Epidermal melanocyte (primary cell): ENCODE measurements at regions not wholly inside any gene's neighbourhood (a gene's known extent, or its start where the extent isn't known, plus 50 kb on each side); places are given as distances from the start of the nearest gene placed in this dataset.

Experiments
- DNase-seq: peaks from one replicate; pipeline ENCODE4 v3.0.0; 2011; ENCODE audit warnings: low spot score; ENCODE audit not compliant: insufficient read length

- no peak for DNase-seq
Observed at GRCh38 chr11:110984693-110985092, 260.8 kb upstream of the POU2AF2 start.

GRCh38 chr11:110984147-110984546 is 261.4 kb upstream of the POU2AF2 start:
- no peak for DNase-seq

- no peak for DNase-seq
Observed at GRCh38 chr11:110982214-110982613, 263.3 kb upstream of the POU2AF2 start.

- DNase-seq, result no peak
Observed at GRCh38 chr11:110979696-110980095, 265.8 kb upstream of the POU2AF2 start.

GRCh38 chr11:110977661-110978060 is 265.4 kb upstream of the ARHGAP20 start:
- no peak for DNase-seq

GRCh38 chr11:110974731-110975130 is 262.5 kb upstream of the ARHGAP20 start:
- no peak for DNase-seq

- DNase-seq, result no peak
Observed at GRCh38 chr11:110973401-110973980, 261.3 kb upstream of the ARHGAP20 start.

- DNase-seq, result no peak
Observed at GRCh38 chr11:110972640-110973039, 260.4 kb upstream of the ARHGAP20 start.

- no peak for DNase-seq
Observed at GRCh38 chr11:110972106-110972505, 259.9 kb upstream of the ARHGAP20 start.

- no peak for DNase-seq
Observed at GRCh38 chr11:110971140-110971539, 258.9 kb upstream of the ARHGAP20 start.

GRCh38 chr11:110968348-110969062 is 256.3 kb upstream of the ARHGAP20 start:
- no peak for DNase-seq

GRCh38 chr11:110966131-110966530 is 253.9 kb upstream of the ARHGAP20 start:
- no peak for DNase-seq

- peak; percentile 27 for DNase-seq
Observed at GRCh38 chr11:110962921-110963320, 250.7 kb upstream of the ARHGAP20 start.

- no peak for DNase-seq
Observed at GRCh38 chr11:110960167-110960566, 247.9 kb upstream of the ARHGAP20 start.

- DNase-seq, result no peak
Observed at GRCh38 chr11:110958216-110958615, 246.0 kb upstream of the ARHGAP20 start.

- DNase-seq, result no peak
Observed at GRCh38 chr11:110955776-110956175, 243.5 kb upstream of the ARHGAP20 start.

- DNase-seq, result no peak
Observed at GRCh38 chr11:110951950-110952503, 239.8 kb upstream of the ARHGAP20 start.

GRCh38 chr11:110951037-110951949 is 239.1 kb upstream of the ARHGAP20 start:
- no peak for DNase-seq

- no peak for DNase-seq
Observed at GRCh38 chr11:110948112-110948511, 235.9 kb upstream of the ARHGAP20 start.

- no peak for DNase-seq
Observed at GRCh38 chr11:110947096-110947495, 234.9 kb upstream of the ARHGAP20 start.

- no peak for DNase-seq
Observed at GRCh38 chr11:110939471-110939870, 227.2 kb upstream of the ARHGAP20 start.
